Prostate gland (tissue), 2 donors: ENCODE measurements at regions not wholly inside any gene's neighbourhood (a gene's known extent, or its start where the extent isn't known, plus 50 kb on each side); places are given as distances from the start of the nearest gene placed in this dataset.

Source experiments
- DNase-seq: peaks from one replicate; pipeline ENCODE4 v3.0.0-alpha.2; 2019; ENCODE audit warnings: low spot score
- H3K27ac ChIP-seq, 2 donors: fragments of 200-600 bp; sonication (generic); 2 replicates each; pipeline ENCODE4 v1.5.1; 2017 to 2019
- H3K27me3 ChIP-seq: fragments of 200-600 bp; sonication (generic); replicated peaks from 2 replicates; pipeline ENCODE4 v1.5.1; 2019; ENCODE audit not compliant: insufficient read depth
- H3K36me3 ChIP-seq, 2 donors: fragments of 200-600 bp; sonication (generic); 1 replicate in 1 of 2; 2 replicates in 1 of 2; pipeline versions ENCODE4 v1.5.1 to v1.8.1; 2017 to 2019
- H3K4me1 ChIP-seq: fragments of 200-600 bp; sonication (generic); replicated peaks from 2 replicates; pipeline ENCODE4 v1.5.1; 2019
- H3K4me3 ChIP-seq, 2 donors: fragments of 200-600 bp; sonication (generic); 2 replicates each; pipeline ENCODE4 v1.5.1; 2017 to 2019
- H3K9me3 ChIP-seq: fragments of 200-600 bp; sonication (generic); 2 replicates; pipeline ENCODE4 v1.5.1; 2017
- POLR2A ChIP-seq: fragments of 450-650 bp; IDR thresholded peaks from one replicate; pipeline ENCODE4 v1.6.1; 2016; ENCODE audit warnings: antibody characterized with exemption, mild to moderate bottlenecking
- POLR2AphosphoS5 ChIP-seq: sonication (generic); formaldehyde crosslinking; IDR thresholded peaks from one replicate; pipeline ENCODE4 v1.6.1; 2017; ENCODE audit warnings: antibody characterized with exemption
- WGBS: methylation state at CpG from one replicate; pipeline ENCODE4 v1.1.5; 2018; 5-methylcytosine and 5-hydroxymethylcytosine counted together
- intact Hi-C: fragments of 100-400 bp; cut with DNase I; formaldehyde crosslinking; loops from one replicate; pipeline ENCODE4 v1.14.2; 2022
- TF ChIP-seq, protein P1 (sequence below), 4 experiments: fragments of 200-600 bp in 2 of 4; fragments of 450-650 bp in 2 of 4; sonication (generic) in 2 of 4; IDR thresholded peaks; 1 replicate in 3 of 4; 2 replicates in 1 of 4; pipeline ENCODE4 v1.5.1; 2016 to 2019; ENCODE audit warnings: antibody characterized with exemption in 4 of 4, mild to moderate bottlenecking in 2 of 4, moderate library complexity in 2 of 4

DNA sequence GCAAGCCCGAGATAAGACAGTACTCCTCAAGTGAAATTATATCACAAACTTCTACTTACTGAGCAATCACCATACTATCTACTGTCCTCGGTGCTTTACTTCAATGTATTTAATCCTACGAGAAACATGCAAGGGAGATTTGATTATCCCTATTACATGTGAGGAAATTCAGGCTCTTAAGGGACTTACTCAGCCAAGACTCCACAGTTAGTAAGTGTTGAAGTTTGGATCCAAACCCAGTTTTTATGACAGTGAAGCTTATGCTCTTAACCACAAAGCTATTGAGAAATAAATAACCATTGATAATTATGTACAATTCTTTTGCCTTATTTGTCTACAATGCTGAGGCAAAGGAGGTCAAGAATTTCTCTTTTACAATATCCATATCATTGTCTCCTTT, 672.9 kb upstream of the ACVR2A start:
- intact Hi-C loops, result no loop called here
- H3K36me3 ChIP-seq, result no peaks in the 10 kb centered on the region
- no peak overlapping the region for H3K27ac ChIP-seq
- H3K27me3 ChIP-seq, result no peaks in the 10 kb centered on the region
- TF ChIP-seq POLR2AphosphoS5 (no peak), POLR2A (no peak)
- TF ChIP-seq, protein P1, sequence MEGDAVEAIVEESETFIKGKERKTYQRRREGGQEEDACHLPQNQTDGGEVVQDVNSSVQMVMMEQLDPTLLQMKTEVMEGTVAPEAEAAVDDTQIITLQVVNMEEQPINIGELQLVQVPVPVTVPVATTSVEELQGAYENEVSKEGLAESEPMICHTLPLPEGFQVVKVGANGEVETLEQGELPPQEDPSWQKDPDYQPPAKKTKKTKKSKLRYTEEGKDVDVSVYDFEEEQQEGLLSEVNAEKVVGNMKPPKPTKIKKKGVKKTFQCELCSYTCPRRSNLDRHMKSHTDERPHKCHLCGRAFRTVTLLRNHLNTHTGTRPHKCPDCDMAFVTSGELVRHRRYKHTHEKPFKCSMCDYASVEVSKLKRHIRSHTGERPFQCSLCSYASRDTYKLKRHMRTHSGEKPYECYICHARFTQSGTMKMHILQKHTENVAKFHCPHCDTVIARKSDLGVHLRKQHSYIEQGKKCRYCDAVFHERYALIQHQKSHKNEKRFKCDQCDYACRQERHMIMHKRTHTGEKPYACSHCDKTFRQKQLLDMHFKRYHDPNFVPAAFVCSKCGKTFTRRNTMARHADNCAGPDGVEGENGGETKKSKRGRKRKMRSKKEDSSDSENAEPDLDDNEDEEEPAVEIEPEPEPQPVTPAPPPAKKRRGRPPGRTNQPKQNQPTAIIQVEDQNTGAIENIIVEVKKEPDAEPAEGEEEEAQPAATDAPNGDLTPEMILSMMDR (IDR thresholded peaks at IDR 0.05), result no peak
- no peaks in the 10 kb centered on the region for H3K4me1 ChIP-seq
- no peak overlapping the region for H3K4me3 ChIP-seq
- H3K9me3 ChIP-seq, result no peaks in the 10 kb centered on the region
- no peak for DNase-seq
- WGBS, result 76% methylated on average over 3 of the region's 3 CpGs

DNA sequence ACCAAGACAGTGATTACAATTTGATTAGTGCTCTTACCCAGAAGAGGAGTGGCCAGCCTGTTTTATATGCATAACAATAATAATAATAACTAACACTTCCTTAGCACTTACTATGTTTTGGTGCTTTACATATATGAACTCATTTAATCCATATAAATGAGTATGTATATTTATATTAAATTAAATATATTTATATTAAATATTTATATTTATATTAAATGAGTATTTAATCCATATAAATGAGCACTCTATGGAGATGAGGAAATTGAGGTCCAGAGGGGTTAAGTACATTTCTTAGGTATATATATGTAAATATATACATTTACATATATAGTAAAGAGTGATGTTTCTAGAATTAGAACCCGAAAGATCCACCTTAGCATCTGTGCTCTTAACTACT, 673.9 kb upstream of the ACVR2A start:
- Histone ChIP-seq H3K27ac (no peak overlapping the region), H3K9me3 (no peaks in the 10 kb centered on the region), H3K4me1 (no peaks in the 10 kb centered on the region), H3K27me3 (no peaks in the 10 kb centered on the region), H3K4me3 (no peak overlapping the region), H3K36me3 (no peaks in the 10 kb centered on the region)
- intact Hi-C loops, result no loop called here
- TF ChIP-seq POLR2AphosphoS5 (no peak), POLR2A (no peak)
- TF ChIP-seq, protein P1 (IDR thresholded peaks at IDR 0.05), result no peak
- no peak for DNase-seq
- WGBS, result 100% methylated on average over 1 of the region's 1 CpG

DNA sequence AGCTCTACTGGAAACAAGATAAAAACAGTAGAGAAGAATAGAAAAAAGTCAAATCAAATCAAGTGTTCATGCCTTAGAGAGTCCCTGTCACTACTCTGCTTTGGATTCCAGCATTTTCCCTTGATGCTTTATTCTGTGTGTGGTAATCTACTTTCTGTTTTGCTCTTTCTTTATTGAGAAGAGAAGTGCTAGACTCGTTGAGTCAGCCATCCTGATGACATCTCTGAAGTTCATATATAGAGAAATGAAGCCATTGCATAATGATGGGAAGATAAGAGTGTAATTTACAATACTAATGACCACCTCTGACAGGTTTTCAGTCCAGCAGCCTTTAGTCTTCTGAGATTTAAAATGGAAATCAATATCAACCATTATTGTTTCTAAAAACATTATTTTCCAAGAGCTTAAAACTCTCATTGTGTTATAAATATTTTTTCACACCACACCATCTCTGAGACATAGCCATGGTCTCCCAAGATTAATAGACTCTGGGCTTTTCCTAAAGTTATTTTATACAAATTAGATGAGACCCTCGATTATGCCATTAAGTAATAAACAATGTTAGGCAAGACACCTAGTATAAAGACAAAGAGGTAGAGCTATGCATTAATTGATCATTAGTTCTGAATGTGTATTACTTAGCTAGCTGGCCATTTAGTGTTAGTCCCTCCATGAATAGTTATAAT, 679.0 kb upstream of the ACVR2A start:
- Histone ChIP-seq H3K4me1 (no peaks in the 10 kb centered on the region), H3K27me3 (no peaks in the 10 kb centered on the region), H3K9me3 (no peaks in the 10 kb centered on the region), H3K4me3 (no peak overlapping the region), H3K27ac (no peak overlapping the region), H3K36me3 (no peaks in the 10 kb centered on the region)
- intact Hi-C loops, result no loop called here
- TF ChIP-seq POLR2A, result no peak
- no peak for TF ChIP-seq POLR2AphosphoS5
- TF ChIP-seq, protein P1 (IDR thresholded peaks at IDR 0.05), result no peak
- WGBS, result 62% methylated on average over 2 of the region's 2 CpGs
- DNase-seq, result no peak

DNA sequence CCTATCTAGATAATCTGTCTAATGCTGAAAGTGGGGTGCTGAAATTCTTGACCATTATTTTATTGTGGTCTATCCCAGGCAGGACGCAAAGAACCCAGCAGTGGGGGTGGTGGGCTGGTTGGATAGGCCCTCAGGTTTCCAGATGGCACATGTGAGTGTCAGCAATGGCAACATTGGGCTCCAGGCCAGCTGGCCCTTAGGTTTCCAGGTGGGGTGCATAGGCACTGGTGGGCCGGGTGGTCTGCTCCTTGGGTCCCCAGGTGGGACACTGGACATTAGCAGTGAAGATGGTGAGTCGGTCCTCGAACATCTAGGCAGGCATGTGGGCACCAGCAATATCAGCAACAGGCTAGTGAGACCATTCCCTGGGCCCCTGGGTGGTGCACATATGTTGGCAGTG, 680.3 kb upstream of the ACVR2A start:
- TF ChIP-seq, protein P1 (IDR thresholded peaks at IDR 0.05), result no peak
- no peak for TF ChIP-seq POLR2AphosphoS5
- TF ChIP-seq POLR2A, result no peak
- DNase-seq, result no peak
- 88% methylated on average over 4 of the region's 4 CpGs for WGBS
- intact Hi-C loops, result no loop called here
- no peak overlapping the region for H3K4me3 ChIP-seq
- H3K9me3 ChIP-seq, result no peaks in the 10 kb centered on the region
- no peaks in the 10 kb centered on the region for H3K36me3 ChIP-seq
- no peak overlapping the region for H3K27ac ChIP-seq
- no peaks in the 10 kb centered on the region for H3K27me3 ChIP-seq
- H3K4me1 ChIP-seq, result no peaks in the 10 kb centered on the region

DNA sequence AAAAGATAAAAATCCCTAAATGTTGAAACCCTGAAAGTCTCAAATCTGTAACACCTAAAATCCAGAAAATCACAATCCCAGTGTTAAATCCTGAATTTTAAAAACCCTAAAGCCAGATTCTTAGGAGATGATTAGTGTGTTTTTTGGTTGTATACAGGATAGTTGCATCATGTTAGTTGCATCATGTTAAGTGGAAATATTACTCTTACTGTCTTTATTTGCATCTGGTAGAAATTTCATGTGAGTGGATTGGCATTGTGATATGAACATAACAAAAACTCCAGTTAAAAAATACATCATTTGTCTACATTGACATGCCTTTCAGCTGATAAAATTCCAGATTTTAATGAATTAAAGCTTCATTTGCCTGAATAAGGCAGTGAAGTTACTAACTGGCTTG, 683.1 kb upstream of the ACVR2A start:
- no peaks in the 10 kb centered on the region for H3K9me3 ChIP-seq
- H3K27me3 ChIP-seq, result no peaks in the 10 kb centered on the region
- no peak for DNase-seq

More for the DNA sequence above, 683.1 kb upstream of the ACVR2A start:
- H3K4me3 ChIP-seq, result no peak overlapping the region
- H3K4me1 ChIP-seq, result no peaks in the 10 kb centered on the region
- TF ChIP-seq, protein P1 (IDR thresholded peaks at IDR 0.05), result no peak
- no peak for TF ChIP-seq POLR2AphosphoS5
- TF ChIP-seq POLR2A, result no peak
- intact Hi-C loops, result no loop called here
- H3K36me3 ChIP-seq, result no peaks in the 10 kb centered on the region
- no peak overlapping the region for H3K27ac ChIP-seq
